Left ventricle myocardium inferior (tissue), 1 donor: ENCODE measurements at regions not wholly inside any gene's neighbourhood (a gene's known extent, or its start where the extent isn't known, plus 50 kb on each side); places are given as distances from the start of the nearest gene placed in this dataset.
A peak's percentile ranks its signal among the peaks of the same experiment; 100 is the strongest.

ENCODE experiments used
- DNase-seq: peaks from one replicate; pipeline ENCODE4 v3.0.0-alpha.2; 2020
- H3K27ac ChIP-seq: fragments of 200-600 bp; replicated peaks from 2 replicates; pipeline ENCODE4 v1.8.0; 2021
- H3K27me3 ChIP-seq: fragments of 200-600 bp; 2 replicates; pipeline ENCODE4 v1.8.0; 2021; ENCODE audit warnings: low read depth
- H3K36me3 ChIP-seq: fragments of 200-600 bp; 2 replicates; pipeline ENCODE4 v1.8.0; 2021
- H3K4me1 ChIP-seq: fragments of 200-600 bp; 2 replicates; pipeline ENCODE4 v1.8.0; 2021
- H3K4me3 ChIP-seq: fragments of 200-600 bp; 2 replicates; pipeline ENCODE4 v1.8.0; 2021; ENCODE audit warnings: mild to moderate bottlenecking, moderate library complexity
- H3K9me3 ChIP-seq: fragments of 200-600 bp; replicated peaks from 2 replicates; pipeline ENCODE4 v1.8.0; 2021
- intact Hi-C: fragments of 100-400 bp; cut with micrococcal nuclease; formaldehyde crosslinking; loops from one replicate; pipeline ENCODE4 v1.11.0; 2022
- TF ChIP-seq, protein P1 (sequence below): fragments of 200-600 bp; IDR thresholded peaks from 2 replicates; pipeline ENCODE4 v1.8.0; 2021; ENCODE audit warnings: antibody characterized with exemption, mild to moderate bottlenecking, borderline replicate concordance
- donor health status: DM: no; HTN: yes; CAD: no; lungs with severe emphysema.

DNA sequence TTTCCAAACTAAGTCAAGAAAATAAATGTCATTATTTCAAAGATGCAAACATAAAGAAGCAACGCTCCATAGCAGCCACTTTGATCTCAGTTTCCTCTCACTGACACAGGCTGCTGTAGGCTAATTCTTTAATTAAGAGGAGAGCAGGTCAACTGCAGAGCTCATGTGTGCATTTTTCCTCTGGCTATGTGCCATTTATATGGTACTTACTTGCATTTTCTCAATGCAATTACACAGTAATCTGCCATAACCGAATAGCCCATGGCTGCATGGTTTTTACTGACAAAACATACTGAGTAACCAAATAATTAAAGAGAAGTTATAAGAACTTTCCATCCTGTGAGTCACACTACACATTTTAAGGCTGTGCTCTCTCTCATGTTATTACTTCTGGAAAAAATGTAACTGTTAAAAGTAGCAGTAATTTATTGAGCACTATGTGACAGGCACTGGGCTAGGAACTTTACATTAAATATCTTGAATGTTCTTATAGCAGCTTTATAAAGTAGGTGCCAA lies 122.0 kb downstream of the ELAPOR2 start:
- H3K4me3 ChIP-seq = no peak overlapping the region
- H3K36me3 ChIP-seq = no peaks in the 10 kb centered on the region
- H3K27me3 ChIP-seq = no peaks in the 10 kb centered on the region
- peaks cover 12% of the 10 kb centered on the region for H3K4me1 ChIP-seq
- intact Hi-C loops = loop anchor here (5.0 to 10.0 kb wide), 3 partner anchors 210 to 477 kb away; no protein-coding TSS in a partner anchor
- TF ChIP-seq, protein P1, sequence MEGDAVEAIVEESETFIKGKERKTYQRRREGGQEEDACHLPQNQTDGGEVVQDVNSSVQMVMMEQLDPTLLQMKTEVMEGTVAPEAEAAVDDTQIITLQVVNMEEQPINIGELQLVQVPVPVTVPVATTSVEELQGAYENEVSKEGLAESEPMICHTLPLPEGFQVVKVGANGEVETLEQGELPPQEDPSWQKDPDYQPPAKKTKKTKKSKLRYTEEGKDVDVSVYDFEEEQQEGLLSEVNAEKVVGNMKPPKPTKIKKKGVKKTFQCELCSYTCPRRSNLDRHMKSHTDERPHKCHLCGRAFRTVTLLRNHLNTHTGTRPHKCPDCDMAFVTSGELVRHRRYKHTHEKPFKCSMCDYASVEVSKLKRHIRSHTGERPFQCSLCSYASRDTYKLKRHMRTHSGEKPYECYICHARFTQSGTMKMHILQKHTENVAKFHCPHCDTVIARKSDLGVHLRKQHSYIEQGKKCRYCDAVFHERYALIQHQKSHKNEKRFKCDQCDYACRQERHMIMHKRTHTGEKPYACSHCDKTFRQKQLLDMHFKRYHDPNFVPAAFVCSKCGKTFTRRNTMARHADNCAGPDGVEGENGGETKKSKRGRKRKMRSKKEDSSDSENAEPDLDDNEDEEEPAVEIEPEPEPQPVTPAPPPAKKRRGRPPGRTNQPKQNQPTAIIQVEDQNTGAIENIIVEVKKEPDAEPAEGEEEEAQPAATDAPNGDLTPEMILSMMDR = no peak
- H3K9me3 ChIP-seq = no peaks in the 10 kb centered on the region
- no peak overlapping the region for H3K27ac ChIP-seq
- DNase-seq = no peak

DNA sequence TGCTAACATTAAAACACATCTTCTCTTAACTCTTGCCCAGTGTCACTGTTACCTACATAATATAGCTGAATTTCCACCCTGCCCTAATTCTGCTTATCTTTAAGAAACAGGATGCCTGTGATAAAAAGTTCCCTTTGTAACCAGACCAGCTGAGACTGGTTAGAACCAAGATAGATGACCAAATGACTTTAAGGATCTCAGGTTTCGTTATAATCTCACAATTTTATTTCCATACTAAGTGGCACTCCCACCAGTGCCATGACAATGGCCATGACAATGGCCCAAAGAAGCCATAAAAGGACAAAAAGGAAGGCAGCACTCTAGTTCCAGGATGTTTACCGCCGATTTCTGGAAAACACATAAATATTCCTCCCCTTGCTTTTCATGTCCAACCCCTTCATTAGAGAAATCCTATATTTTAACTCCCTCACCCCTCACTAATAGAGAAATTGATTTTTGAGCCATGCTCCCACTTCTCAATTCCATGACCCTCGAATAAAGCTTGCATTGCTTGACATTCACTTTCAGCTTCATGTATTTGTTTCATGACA lies 126.1 kb downstream of the ELAPOR2 start:
- H3K27ac ChIP-seq = no peak overlapping the region
- TF ChIP-seq, protein P1 = no peak
- intact Hi-C loops = loop anchor here (10.0 kb wide), 1 partner anchor 481 kb away; no protein-coding TSS in a partner anchor
- H3K36me3 ChIP-seq = no peaks in the 10 kb centered on the region
- no peaks in the 10 kb centered on the region for H3K27me3 ChIP-seq
- no peak for DNase-seq
- H3K4me3 ChIP-seq = no peak overlapping the region
- peaks cover 18% of the 10 kb centered on the region for H3K4me1 ChIP-seq
- H3K9me3 ChIP-seq = no peaks in the 10 kb centered on the region

DNA sequence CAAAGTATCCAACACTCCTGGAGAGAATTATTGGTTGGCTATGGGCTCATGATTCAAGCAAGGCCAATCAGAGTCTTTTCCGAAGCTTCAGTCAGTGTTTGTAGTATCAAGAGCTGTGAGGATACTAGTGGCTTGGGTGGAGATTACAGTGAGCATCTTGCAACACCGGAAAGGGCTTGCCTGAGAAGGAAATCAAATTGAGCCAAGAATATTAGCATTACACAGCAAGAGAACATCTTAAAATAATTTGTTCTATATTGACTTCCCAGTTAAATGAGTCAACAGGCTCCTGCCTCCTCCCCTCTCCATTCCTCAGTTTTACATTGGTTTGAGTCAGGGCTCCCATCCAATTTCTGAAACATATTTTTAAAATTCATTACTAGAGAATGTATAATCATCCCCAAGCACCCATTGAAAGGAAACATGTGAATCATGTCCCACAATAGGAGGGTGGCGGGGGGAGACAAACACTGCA lies 127.4 kb downstream of the ELAPOR2 start:
- no peaks in the 10 kb centered on the region for H3K36me3 ChIP-seq
- H3K4me1 ChIP-seq = peaks cover 18% of the 10 kb centered on the region
- H3K27me3 ChIP-seq = no peaks in the 10 kb centered on the region
- intact Hi-C loops = loop anchor here (10.0 kb wide), 1 partner anchor 483 kb away; no protein-coding TSS in a partner anchor
- no peak overlapping the region for H3K4me3 ChIP-seq
- no peaks in the 10 kb centered on the region for H3K9me3 ChIP-seq
- DNase-seq = no peak
- H3K27ac ChIP-seq = peak overlapping the region; percentile 69
- TF ChIP-seq, protein P1 = no peak

DNA sequence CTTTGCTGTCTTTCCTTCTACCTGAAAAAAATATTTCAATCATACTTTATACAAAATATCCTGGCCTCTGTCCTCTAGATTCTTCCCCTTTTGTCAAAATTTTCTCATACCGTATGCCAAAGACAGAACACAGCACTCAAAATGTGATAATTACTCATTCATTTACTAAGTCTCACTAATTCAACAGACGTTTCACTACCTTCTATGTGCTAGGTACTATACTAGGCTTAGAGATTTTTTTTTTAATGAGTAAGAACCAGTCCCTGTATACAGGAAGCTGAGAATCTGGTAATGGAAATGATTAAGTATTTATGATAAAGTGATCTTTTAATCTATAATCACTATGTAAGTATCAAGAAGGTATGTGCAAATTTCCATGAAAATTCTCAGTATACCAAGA lies 128.0 kb downstream of the ELAPOR2 start:
- no peaks in the 10 kb centered on the region for H3K9me3 ChIP-seq
- no peaks in the 10 kb centered on the region for H3K36me3 ChIP-seq
- H3K4me3 ChIP-seq = no peak overlapping the region
- intact Hi-C loops = loop anchor here (10.0 kb wide), 1 partner anchor 483 kb away; no protein-coding TSS in a partner anchor
- H3K27me3 ChIP-seq = no peaks in the 10 kb centered on the region
- TF ChIP-seq, protein P1 = no peak
- peak overlapping the region; percentile 69 for H3K27ac ChIP-seq
- DNase-seq = no peak
- H3K4me1 ChIP-seq = peaks cover 18% of the 10 kb centered on the region

DNA sequence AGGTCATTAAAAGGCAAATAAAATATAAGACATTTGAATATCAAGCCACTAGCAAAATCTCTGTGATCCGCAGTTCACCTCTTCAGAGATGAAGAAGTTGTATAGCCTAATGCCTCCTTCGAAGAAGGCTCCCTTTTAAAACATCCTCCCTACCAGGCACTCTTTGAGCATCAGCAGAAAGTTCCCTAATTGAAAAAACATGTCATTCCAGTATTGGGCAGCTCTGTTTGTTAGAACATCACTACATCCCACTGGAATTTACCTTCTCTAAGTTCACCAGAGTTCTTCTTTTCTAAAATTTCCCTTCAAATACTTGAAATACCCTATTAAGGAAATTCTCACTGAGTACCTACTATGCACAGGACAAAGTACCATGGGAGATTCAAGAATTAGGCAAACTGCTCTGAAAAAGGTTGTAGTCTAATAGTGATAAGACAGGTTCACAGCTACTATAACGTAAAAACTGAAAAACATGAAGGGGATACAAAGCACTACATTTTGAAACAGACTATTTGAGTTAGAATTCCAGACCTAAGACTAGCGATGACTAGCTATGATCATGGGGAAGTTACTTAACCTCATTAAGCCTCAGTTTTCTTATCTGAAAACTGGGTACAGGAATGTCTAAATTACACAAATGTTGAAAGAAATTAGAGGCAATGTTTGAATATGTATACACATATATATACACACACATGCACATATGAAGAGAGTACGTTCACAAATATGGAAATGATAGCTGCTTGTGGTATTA lies 128.7 kb downstream of the ELAPOR2 start:
- no peak overlapping the region for H3K4me3 ChIP-seq
- no peaks in the 10 kb centered on the region for H3K27me3 ChIP-seq
- no peak for DNase-seq
- no peaks in the 10 kb centered on the region for H3K36me3 ChIP-seq
- peaks cover 18% of the 10 kb centered on the region for H3K4me1 ChIP-seq
- no peaks in the 10 kb centered on the region for H3K9me3 ChIP-seq
- intact Hi-C loops = loop anchor here (10.0 kb wide), 1 partner anchor 484 kb away; no protein-coding TSS in a partner anchor
- H3K27ac ChIP-seq = peak overlapping the region; percentile 69
- TF ChIP-seq, protein P1 = no peak
